Activated CD8-positive, alpha-beta memory T cell treated with anti-CD3 and anti-CD28 coated beads for 24 hours (primary cell): ENCODE measurements at regions not wholly inside any gene's neighbourhood (a gene's known extent, or its start where the extent isn't known, plus 50 kb on each side); places are given as distances from the start of the nearest gene placed in this dataset.

Source experiments
- DNase-seq: peaks from one replicate; pipeline ENCODE4 v3.0.0-alpha.2; 2020

GRCh38 chr3:72247126-72247525, 462.2 kb upstream of the PROK2 start:
- no peak for DNase-seq

GRCh38 chr3:72246685-72247084, 461.7 kb upstream of the PROK2 start:
- no peak for DNase-seq

- DNase-seq, result no peak
Observed at GRCh38 chr3:72245183-72245811, 460.3 kb upstream of the PROK2 start.

- no peak for DNase-seq
Observed at GRCh38 chr3:72244396-72244795, 459.4 kb upstream of the PROK2 start.

- no peak for DNase-seq
Observed at GRCh38 chr3:72242326-72242725, 457.4 kb upstream of the PROK2 start.

GRCh38 chr3:72241525-72241924, 456.6 kb upstream of the PROK2 start:
- DNase-seq, result no peak

GRCh38 chr3:72240531-72240930, 455.6 kb upstream of the PROK2 start:
- DNase-seq, result no peak

- no peak for DNase-seq
Observed at GRCh38 chr3:72238801-72239200, 453.9 kb upstream of the PROK2 start.

GRCh38 chr3:72238010-72238691, 453.2 kb upstream of the PROK2 start:
- no peak for DNase-seq

GRCh38 chr3:72237679-72238009, 452.7 kb upstream of the PROK2 start:
- DNase-seq, result no peak

GRCh38 chr3:72234391-72234790, 449.4 kb upstream of the PROK2 start:
- DNase-seq, result no peak

GRCh38 chr3:72233571-72233970, 448.6 kb upstream of the PROK2 start:
- DNase-seq, result no peak

- no peak for DNase-seq
Observed at GRCh38 chr3:72232777-72233176, 447.8 kb upstream of the PROK2 start.

- DNase-seq, result no peak
Observed at GRCh38 chr3:72232331-72232730, 447.4 kb upstream of the PROK2 start.

- peak; percentile 33 for DNase-seq
Observed at GRCh38 chr3:72231439-72232196, 446.7 kb upstream of the PROK2 start.

GRCh38 chr3:72230774-72231379, 445.9 kb upstream of the PROK2 start:
- peak; percentile 32 for DNase-seq

- peak; percentile 32 for DNase-seq
Observed at GRCh38 chr3:72229952-72230351, 445.0 kb upstream of the PROK2 start.

- DNase-seq, result peak; percentile 17
Observed at GRCh38 chr3:72227486-72228070, 442.6 kb upstream of the PROK2 start.

GRCh38 chr3:72224804-72225509, 440.0 kb upstream of the PROK2 start:
- DNase-seq, result no peak

- no peak for DNase-seq
Observed at GRCh38 chr3:72223628-72224027, 438.7 kb upstream of the PROK2 start.

GRCh38 chr3:72223116-72223515, 438.2 kb upstream of the PROK2 start:
- DNase-seq, result peak; percentile 13

- peak; percentile 37 for DNase-seq
Observed at GRCh38 chr3:72222410-72222809, 437.5 kb upstream of the PROK2 start.

GRCh38 chr3:72220946-72221345, 436.0 kb upstream of the PROK2 start:
- DNase-seq, result peak; percentile 46
